Muscle of back (tissue), 3 donors: ENCODE measurements at regions not wholly inside any gene's neighbourhood (a gene's known extent, or its start where the extent isn't known, plus 50 kb on each side); places are given as distances from the start of the nearest gene placed in this dataset.

Source experiments
- DNase-seq, 3 donors: peaks; one replicate each; pipeline versions ENCODE4 v3.0.0 to v3.0.0-alpha.2; 2013

DNA sequence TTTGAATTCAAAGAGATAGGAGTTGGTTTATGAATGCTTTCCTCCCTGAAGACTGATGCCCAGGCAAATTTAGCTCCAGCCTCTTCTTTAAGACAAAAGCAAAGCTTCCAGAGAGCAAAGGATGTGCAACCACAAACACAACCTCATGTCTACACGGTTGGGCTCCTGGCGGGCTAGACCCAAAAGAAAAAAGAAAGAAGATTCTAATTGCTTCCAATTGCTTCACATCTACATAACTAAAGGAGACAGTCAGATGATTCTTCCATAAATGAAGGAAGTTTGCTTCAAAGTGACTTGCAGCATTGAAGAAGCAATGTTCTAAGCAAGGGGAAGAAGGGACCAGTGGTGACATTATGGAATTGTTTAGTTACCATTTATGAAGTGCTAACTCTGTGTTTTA lies 1603.0 kb upstream of the TENM3 start:
- no peak for DNase-seq

DNA sequence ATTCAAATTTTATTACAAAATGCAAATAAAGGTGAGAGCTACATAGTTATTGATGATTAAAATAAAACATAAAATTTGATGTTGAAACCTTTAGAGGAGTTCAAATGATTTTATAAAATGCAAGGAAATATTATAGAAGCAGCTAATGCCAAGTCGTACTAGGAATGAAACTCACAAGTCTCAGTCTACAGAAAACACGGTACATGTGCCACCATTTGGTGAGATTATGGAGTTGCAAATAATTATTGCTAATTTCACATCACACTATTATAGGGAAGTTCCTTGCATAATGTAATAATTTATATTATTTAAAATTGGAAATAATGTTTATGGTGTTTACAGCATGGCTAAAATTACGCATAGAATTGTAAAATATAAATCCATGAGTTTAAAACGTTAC lies 1601.7 kb upstream of the TENM3 start:
- DNase-seq = no peak

DNA sequence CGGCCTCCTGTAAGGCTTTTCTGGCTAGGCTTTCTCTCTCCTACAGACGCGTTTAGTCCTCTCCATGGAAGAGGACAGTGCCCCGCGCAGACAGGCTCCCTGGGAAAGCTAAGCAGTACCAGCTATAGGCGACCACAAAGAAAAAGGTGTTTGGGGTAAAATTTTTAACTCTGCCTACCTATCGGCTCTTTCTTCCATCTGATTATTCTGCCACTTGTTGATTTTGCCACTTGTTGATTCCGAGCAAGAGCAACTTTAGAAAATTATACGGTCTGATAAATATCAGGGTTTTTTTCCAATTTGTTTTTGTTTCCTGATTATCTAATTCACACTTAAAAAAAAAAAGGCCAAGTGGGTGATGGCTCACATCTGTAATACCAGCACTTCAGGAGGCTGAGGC lies 1600.5 kb upstream of the TENM3 start:
- no peak for DNase-seq

DNA sequence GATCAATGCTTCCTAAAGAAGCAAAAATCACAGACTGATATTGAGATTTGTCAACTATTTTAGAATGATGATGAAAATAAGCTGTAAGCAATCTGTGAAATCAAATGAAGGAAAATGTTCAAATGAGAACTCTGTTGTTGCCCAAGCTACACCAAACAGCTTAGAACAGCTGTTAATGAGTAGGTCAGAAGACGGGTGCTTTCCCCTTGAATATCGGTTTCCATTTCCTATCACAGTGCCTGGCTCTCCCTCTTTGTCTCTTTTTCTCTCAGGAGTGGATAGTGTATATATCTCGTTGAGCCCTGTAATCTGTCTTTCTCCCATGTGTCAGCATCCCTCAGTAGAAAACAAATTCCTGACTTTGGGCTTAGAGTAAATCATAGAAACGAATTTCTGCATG lies 1592.9 kb upstream of the TENM3 start:
- no peak for DNase-seq

DNA sequence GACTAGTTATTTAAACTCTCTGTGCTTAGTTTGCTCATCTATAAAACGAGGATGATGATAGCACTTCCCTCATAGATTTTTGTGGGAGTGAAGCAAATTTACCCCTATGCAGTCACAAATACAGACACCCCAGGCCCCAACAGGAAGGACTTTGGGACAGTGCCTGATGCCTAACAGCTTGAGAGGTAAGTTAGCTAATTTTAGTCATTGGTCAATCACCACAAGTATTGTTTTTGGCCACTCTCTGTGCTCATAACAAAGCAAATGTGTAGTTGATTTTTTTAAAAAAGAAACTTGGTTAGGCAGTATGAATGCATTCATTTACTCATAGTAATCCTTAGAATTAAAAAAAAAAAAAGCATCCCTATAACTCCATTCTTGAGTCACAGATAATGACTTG lies 1590.7 kb upstream of the TENM3 start:
- DNase-seq = no peak

DNA sequence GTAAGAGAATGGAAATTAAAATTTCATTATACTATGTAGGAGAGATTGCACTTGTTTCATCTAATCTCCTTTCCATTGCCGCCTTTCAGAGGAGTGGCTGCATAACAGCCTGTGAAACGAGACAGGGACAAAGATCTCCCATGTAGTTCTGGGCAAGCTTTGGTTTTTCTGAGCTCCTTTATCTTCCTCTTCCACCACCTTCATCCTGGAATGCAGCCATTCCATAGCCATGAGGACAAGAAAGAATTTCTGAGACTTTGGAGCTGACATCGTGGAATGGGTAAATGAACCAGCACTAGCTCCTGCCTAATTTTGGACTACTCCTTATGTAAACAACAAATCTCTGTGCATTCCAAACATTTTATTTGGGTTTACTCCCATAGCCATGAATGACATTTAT lies 1587.3 kb upstream of the TENM3 start:
- DNase-seq = no peak

DNA sequence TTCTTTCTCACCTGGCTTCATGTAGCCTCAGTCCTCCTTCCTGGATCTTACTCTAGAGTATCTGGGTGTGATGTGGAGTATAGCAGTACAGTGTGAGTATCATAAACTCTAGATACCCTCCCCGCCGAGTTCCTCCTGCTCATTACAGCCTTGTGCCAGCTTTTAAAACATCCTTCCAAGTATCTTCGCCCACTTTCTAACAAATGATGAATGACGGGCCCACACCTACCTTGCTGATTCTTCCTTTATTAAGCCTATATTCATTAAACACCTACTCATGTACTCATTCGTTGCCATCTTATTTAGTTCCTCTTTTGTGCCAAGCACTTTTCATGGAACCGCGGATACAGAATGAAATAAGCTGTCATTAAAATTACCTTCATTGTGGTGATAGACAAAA lies 1585.3 kb upstream of the TENM3 start:
- DNase-seq = no peak

DNA sequence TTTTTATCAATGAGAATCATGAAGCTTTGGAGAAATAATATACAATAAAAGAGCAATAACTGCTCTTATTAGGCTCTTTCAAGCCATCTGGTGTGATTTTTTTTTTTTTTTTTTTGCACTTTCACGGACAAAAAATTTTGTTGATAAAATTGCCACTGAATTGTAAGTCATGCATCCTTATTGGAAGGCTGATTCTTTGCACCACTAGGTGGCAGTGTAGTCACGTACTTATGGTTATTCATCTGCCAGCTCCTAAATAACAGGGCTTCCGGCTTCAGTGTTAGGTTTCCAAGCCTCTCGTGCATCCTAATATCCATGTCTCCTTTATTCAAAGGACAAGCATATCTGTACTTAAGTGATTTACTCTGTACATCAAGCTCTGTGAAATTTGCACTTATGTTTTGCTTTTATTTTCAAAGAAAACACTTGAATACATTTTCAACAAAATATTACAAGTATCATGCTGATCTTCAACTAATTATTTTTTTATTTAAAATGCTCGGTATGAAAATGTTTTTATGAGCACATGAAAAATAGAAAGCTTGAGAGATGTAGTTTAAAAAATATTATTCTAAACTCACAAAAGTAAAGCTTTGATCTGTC lies 1578.3 kb upstream of the TENM3 start:
- DNase-seq = peak; percentile 83 to 89 (median 84)

DNA sequence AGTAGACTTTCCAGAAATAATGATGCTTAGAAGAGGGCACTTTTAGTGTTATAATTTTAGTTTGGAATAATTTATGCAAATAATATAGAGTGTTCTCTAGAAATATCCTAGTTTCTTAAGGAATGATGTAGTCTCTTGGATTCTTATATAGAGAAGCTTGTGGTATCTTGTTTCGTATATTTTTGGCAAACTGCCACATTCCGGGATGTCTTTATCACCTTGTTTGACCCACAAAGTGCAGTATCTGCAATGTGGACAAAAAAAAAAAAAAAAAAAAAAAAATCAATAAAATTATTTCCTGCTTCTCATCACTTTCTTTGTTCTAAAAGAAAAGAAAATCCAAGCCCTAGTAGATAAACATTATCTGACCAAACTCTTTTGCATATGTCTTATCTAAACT lies 1577.7 kb upstream of the TENM3 start:
- peak in 1 of 3 donors; percentile 13 for DNase-seq

DNA sequence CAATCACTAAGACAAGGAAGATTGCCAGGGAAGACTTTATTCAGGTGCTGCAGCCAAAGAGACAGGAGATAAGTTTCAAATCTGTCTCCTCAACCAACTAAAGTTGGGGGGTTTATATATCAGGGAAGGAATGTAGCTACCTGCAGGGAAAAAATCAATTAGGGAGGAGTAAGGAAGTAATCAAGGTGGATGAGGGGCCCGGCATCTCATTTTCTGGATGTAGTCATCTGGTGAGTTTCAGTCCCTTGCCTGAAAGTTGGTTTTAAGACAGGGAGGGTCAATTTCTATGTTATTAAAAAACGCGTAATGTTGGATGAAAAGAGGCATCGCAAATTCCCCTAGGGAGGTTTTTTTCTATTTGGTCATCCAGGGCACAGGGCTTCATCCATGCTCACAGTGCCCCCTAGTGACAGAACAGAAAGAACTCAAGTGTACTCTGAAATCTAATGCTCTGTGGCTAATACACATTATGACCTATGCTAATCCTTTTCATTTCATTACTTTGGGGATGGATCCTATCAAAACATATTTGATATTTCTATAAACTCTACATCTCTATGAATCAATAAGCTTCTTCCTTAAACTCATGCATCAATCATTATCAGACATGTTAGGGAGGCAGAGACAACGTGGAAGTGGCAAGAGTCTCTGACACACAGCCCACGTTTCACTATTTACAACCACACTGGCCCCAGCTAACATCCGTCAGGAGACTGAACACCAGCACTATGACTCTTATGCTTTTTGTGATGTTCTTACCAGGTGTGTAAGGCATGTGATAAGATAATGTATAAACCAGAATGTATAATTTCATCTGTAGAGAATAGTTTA lies 1577.0 kb upstream of the TENM3 start:
- peak; percentile 22 to 59 (median 38) for DNase-seq

DNA sequence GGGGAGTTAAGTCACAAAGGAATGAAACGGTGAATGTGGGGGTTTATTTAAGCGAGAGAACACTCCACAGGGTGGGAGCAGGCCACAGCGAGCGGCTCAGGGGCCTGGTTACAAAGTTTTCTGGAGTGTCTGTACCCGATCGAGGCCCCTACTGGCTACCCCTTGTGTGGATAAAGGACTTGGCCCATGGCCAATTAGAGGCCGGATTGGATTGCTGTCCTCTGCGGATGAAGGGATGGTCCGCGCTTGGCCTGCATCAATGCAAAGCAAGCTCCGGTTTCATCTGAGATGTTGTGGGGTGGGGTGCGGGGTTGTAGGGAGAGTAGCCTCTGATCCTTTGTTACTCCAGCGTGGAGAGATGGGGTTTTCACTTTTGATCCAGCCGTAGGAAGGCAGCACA lies 1574.5 kb upstream of the TENM3 start:
- no peak for DNase-seq

DNA sequence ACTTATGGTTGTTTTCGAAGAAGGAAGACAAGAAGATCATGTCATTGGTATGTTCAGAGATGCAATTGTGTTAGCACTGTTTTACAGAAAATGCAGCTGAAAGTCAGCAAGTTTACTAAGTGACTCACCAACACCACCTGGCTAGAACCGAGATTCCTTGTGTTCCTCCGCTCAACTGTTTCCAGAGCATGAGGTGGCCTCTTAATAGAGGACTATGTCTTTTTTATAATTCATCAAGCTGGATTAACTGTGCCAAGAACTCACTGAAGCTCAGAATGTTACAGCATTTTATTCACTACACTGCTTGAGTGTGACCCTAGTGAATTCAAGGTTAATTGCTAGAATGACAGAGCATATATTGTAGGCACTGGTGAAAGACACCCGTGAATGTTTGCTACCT lies 1573.5 kb upstream of the TENM3 start:
- no peak for DNase-seq

DNA sequence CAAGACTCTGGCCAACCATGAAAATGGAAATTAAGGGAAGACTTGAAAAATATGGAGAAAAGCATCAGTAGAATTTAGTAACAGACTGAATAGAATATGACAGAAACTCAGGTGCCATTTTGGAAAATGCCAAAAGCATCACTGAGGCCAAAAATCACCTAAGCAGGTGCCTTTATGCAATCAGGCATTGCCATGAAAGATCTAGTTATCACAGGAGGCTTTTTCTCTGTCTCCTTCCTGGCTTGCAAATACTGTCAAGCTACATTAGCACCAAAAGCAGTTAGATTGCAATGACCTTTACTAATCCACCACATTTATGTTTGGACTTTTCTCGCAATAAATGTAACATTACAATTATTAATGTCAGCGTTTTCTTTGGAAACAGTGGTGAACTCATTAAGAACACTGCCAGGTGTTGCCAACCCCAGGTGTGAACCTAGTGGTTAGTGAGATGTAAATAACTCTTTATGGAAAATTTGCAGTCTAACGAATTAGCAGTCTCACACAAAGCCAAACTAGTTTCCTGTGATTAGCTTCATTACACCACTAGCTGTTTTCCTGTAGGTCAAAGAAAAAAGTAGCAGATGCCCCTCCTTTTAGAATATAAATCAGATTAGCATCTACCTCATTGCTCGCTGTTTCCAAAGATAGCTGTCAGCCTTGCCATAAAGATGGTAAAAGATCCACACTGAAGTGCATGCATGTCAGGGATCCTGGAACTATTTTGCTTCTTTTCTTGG lies 1568.4 kb upstream of the TENM3 start:
- DNase-seq = no peak

DNA sequence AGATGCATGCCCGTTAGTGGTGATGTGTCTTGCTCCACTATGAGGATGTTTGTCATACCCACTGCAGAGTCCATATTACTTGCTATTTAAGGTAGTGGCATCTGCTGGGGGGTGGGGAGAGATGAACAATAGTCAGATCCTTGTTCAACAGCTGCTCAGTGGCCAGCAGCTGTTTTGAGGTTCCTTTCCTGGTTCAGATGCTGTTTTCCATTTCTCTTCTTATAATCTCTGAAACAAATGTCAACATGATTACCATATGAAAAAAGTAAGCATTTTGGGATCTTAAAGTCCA lies 1567.9 kb upstream of the TENM3 start:
- DNase-seq = peak in 2 of 3 donors; percentile 11 to 40

DNA sequence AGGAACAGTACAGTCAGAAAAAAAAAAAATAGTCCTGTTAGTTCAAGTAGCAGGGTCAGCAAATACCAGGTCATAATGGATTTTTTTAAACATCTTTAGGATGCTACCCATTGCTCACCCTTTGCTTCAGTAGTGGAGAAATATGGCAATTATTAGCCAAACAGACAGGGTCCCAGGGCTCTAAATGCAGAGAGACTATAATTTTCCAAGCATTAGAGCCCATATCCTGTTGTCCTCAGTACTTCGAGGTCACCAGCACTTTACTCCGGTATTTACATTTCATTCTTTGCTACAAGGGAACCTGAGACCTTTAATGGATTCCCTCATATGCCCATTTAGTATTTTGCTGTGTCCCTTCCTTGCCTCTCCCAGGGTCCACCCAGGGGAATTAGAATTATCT lies 1562.9 kb upstream of the TENM3 start:
- DNase-seq = no peak

DNA sequence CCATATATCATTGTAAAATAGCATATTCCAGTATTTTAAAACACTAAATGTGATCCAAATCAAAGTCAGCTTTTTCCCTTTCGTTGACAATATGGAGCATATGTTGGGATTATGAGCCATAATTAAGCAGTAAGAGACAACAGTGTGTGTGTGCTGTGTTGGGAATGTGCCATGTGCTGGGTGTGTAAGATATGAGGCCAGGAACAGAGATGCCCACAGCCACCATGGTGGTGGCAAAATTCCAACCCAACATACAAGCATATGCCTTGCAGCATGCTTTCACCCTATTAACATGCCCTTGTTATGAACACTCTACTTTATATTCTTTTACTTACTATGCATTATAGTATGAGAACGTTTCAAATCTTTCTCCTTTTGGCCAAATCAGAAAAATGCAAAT lies 1560.4 kb upstream of the TENM3 start:
- peak in 1 of 3 donors; percentile 12 for DNase-seq

DNA sequence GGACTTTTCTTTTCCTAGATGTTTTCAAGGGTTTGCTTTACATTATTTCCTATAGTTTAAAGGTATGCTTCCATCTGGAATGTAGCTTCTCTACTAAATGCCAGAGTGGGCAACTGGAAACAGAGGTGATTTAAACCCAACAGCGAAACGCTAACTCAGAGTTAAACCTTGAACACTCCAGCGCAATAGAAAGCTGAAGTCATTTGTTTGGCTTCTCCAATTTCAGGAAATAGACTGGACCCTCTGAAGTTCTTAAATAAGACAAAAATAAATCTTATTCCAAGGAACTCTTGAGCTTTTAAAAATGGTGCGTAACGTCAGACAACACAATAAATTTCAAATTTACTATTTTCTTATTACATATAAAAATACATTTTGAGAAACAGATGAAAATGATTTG lies 1560.0 kb upstream of the TENM3 start:
- DNase-seq = no peak

DNA sequence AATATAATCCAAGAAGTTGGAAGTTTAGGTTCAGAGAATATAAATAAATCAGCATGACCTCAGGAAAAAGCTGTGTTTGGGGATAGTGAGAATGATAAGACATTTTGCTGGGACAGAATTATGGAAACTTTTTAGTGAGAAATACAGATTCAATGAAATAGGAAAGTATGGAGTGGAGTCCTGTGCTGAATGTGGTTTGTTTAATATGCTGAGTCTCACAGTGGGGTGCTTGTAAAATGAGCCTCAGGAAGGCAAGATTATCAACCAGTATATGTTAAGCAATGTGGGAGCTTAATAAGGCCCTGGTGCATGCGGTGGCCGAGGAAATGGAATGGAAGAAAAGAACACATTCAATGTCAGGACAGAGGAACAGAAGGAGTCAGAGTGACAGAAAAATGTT lies 1554.7 kb upstream of the TENM3 start:
- no peak for DNase-seq

DNA sequence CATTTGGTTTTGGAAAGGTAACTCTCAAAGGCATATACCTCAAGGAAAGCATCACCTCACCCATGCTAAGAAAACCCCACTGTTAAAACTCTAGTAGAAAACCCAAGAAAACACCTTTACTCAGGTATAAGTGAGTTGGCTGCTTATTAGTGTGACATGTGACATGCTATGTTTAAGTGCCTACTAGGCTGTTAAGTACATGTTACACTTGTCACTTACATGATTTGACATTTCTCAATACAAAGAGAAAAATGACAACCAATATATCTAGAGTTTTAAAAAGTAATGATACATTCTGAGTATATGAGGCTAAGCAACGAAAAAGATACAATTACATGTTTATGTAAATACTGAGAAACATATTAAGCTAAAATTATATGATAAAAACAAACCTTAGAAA lies 1548.3 kb upstream of the TENM3 start:
- DNase-seq = no peak

DNA sequence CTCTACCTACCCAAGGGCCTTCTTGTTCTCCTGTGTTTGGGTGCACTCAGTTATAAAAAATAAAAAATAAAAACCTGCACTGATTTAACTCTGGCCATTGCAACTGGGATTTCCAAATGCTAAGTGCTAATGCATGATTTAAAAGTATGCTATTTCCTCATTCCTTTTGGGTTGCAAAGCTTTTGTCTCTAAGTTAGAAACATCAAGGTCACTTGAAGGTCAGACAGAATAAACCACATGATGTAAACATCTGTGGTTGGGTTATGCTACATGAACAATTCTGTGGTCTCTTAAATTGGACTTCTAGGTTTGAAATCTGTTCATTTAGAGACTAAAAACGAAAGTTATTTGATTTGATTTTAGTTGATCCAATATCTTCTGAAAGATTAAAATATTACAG lies 1547.4 kb upstream of the TENM3 start:
- DNase-seq = peak; percentile 7 to 74 (median 11)

DNA sequence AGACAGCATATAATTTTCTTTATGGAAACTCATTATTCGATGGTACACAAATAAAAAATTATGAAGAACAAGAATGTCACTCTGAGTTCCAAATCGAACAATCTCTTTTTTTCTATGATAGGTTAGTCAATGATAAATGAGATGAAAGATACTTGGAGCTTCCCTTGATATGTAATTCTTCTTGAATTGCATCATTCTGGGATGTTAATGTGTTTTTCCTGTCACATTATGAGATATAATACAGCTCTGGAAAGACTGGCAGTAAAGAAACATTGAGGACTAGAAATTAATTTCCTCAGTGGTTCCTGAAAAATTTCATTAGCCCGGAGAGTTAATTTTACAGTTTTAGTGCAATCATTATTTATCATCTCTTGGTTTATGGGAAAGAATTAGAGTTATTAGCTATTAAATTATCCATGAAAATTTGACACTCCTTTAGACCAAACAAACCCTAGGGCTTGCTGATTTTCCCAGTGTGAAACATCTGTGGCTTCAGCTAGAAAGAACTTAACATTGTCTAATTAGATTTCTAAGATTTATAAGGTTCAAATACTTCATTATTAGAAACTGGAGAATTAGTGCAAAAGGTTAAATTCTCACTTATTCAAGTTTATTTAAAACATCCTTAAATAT lies 1546.6 kb upstream of the TENM3 start:
- no peak for DNase-seq

DNA sequence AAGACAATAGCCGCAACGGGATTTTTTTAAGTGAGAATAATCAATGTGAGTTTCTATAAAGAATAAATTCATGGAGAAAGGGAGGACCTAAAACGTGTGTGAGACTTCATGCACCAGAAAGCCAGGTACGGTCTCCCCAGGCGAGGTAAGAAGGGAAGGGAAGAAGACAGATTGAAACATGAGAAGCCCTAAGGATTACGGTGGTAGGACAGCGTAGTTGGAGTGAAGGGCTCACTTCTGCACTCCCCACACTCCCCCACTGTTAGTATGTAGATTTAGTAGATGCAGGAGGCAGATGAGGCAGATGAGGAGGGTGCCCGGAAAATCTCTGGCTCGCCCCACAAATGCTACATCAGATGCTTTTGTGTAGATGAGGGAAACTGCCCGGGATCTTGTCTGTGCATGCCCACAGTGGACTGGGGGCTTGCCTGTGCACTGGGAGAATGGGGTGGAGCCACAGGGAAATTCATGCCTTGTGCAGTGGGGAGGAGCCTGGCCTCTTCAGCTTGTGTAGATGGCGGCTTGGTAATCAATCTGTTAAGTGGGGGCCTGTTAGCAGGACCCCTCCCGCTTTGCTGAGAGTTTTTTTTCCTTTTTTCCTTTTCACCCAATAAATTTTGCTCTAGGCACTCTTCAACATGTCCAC lies 1544.5 kb upstream of the TENM3 start:
- DNase-seq = no peak
